GM21381 (cell line): ENCODE measurements at regions not wholly inside any gene's neighbourhood (a gene's known extent, or its start where the extent isn't known, plus 50 kb on each side); places are given as distances from the start of the nearest gene placed in this dataset.
"Not testable (repeated sequence)": the region's sequence is repeated elsewhere in the genome, so short reads cannot be mapped to it uniquely, and the experiment has no call there.

ENCODE experiments used
- ATAC-seq: cut with Tn5 transposase; IDR thresholded peaks from one replicate; pipeline ENCODE4 v1.9.1; 2021; ENCODE audit warnings: mild to moderate bottlenecking, moderate library complexity; ENCODE audit not compliant: unreplicated experiment

DNA sequence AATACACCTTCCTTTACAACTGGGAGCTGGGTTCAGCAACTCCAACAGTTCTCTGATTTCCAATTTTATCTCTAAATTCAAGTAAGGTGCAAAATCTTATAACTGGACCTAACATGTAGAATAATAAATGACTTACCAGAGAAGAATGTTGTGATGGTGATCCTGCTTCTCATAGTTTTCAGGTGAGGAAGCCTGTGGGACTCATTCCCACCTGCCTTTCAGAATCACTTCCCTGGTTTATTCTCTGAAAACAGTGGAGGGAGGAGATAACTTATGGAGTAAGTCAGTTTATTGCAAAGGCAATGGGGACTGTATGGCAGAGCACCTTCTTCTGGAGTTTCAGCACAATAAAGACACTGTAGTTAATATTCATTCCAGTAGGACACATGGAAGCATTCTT, 1188.2 kb upstream of the FAM98A start:
- no peak for ATAC-seq

DNA sequence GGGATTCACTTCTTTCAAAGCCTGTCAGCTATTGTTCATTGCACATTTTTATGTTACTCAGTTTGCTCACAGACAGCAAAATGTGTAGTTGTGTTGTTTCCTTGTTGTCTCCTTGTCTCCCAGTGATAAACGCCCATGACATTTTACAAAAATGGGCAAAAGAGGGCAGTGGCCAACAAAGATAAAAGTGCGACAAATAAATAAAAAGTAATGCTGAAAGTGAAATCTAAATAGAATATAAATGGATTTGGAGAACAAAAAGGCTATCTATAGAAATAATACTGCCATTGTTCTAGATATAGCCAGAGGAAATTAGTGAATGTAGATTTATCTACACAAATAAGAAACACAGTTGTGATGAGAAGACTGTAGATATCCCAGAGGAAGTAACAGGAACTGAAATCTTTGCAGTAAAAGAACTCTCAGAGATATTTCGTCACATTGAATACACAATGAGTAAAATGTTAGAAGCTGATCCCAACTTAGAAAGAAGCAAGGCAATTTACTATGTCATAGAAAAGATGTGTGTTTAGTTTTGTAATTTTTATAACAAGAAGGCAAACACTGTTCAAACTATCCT, 1186.2 kb upstream of the FAM98A start:
- ATAC-seq: no peak

DNA sequence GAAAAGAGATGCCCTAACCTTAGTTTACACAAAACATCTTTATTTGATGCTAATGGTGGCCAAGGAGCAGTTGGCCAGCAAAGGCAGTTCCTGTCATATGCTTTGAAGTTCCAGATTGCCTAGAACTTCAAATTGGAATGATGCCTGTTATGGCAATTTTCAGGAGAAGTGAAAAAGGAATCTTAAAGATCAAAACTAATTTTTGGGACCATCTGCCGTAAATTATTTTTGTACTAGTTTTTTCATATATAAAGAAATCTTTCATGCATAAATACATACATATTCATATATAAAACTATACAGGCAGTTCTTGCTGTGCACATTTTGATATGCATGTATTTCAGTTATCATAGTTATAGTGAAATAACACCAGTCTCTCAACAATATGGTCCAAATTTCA, 1185.6 kb upstream of the FAM98A start:
- ATAC-seq: no peak

DNA sequence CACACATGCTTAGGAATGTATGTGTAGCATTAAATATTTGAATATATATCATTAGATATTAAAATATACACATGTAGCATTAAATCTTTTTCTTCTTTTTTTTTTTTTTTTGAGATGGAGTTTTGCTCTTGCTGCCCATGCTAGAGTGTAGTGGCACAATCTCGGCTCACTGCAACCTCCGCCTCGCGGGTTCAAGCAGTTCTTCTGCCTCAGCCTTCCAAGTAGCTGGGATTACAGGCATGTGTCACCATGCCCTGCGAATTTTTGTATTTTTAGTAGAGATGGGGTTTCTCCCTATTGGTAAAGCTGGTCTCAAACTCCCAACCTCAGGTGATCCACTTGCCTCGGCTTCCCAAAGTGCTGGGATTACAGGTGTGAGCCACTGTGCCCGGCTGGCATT, 1151.6 kb upstream of the FAM98A start:
- not testable (repeated sequence) for ATAC-seq

DNA sequence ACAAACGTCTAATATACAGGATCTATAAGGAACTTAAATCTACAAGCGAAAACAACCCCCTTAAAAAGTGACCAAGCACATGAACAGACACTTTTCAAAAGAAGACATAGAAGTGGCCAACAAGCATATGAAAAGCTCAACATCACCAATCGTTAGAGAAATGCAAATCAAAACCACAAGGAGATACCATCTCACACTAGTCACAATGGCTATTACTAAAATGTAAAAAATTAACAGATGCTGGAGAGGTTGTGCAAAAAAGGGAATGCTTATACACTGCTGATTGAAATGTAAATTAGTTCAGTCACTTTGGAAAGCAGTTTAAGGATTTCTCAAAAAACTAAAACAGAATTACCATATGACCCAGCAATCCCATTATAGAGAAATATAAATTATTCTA, 1148.5 kb upstream of the FAM98A start:
- ATAC-seq: no peak

DNA sequence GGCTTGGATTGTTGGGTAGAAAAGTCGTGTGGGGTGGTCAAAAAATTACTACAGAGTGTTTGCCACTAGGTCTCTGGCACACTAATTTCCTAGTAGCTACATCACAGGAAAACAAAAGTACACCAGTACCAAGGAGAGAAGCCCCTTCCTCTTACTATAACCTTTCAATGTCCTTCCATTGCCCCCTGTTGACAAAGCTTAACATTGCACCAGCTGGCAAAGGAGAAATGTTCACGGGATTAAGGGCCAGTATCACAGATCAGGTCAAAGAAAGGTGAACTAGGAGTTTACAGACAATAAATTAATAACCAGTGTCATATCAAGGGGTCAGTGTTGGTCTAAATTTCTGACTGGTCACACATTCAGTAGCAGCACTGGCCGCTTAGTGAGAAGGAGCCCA, 1139.6 kb upstream of the FAM98A start:
- no peak for ATAC-seq

DNA sequence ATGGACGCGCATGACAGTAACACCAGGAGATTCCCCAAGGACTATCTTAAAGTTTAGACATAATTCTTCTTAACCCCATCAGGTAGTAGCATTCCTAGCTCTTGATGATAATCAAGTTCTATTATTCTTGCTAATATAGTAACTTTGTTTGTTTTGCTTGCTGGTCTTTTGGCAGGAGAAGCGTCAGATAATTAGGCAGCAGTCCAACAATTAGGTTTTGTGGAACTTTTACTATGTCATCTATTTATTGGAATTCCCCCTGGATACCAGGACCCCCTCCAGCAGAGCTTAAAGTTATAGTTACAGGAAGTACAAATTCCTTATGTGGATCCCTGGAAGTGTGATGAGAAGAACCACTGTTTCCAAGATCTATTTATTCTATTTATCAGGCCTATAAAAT, 1138.0 kb upstream of the FAM98A start:
- no peak for ATAC-seq

DNA sequence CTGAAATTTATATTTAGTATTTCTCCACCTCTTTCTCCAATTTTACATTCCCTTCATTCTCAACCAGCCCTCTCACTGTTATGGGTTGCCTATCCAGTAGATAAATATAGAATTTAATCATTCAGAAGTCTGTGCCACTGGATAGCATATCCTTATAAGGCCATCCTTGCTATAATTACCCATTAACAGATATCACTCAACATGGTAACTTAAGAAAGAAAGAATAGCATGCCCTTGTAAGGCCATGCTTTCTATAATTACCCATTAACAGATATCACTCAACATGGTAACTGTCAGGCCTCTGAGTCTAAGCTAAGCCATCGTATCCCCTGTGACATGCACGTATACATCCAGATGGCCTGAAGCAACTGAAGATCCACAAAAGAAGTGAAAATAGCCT, 1137.4 kb upstream of the FAM98A start:
- ATAC-seq: no peak

DNA sequence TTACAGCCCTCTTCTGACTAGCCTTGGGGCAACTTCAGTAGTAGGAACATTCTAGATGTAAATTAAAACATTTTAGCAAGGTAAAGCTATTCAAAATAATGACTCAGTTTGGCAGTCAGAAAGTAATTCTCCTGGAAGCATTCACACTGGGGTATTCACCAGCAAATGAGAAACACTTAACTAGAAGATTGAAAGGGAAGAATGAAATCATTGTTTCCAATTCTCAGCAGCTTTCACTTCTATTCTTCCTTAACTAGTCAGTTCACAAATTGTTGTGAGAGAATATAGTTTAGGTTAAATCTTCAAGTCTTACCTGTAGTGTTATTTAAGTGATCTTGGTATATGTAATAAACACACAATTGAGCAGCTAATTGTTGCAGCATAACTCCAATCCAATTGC, 1135.6 kb upstream of the FAM98A start:
- ATAC-seq: no peak

DNA sequence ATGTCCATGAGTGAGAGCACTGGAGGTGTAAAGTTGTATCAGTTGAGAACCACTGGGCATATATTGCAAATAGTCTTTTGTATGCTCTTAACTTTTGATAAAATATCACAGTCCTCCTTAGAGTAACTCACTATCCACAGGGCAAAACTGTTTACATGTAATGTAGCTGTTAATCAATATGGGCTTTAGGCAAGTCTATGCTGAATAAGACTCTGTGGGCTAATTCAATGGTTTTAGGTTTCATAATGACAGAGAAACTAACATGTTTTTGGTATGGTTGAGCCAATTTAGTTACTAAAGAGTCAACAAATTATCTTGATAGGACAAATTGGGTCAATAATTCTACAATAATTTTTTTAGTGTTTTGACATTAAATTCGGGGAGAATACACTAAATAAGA, 1134.9 kb upstream of the FAM98A start:
- no peak for ATAC-seq

DNA sequence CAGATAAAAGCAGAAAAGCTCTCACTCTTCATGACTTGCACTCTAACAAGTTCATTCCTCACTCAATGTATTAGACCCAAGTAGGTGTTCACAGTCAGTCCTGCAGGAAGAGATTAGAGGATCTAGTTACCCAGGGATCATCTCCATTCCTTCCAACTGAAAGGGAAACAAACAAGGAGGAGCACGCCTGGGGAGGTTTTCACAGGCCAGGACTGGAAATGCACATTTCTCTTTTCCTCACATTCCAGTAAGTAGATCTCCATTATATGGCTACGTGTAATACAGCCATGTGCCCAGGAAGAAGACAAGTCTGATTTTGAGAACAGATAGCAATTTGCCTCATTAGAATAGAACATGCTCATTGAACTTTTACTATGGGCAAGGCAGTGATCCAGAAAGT, 1132.2 kb upstream of the FAM98A start:
- no peak for ATAC-seq

DNA sequence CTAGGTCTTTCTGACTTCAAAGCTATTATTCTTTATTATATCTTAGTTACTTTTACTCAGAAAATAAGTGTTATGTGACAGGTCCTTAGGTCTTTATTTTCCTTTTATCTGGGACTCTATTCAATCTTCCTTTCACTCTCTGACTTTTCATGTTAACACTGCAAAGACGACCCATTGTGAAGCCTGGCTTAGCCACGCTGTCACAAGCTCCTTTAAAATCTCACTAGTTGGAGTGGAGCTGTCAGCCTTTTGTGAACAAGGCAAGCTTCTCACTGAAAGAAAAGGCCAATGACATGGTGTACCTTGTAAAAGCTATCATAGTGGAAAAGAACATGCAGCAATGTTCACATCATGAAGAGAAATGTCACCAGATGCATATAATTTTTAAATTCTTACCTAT, 1130.7 kb upstream of the FAM98A start:
- no peak for ATAC-seq

DNA sequence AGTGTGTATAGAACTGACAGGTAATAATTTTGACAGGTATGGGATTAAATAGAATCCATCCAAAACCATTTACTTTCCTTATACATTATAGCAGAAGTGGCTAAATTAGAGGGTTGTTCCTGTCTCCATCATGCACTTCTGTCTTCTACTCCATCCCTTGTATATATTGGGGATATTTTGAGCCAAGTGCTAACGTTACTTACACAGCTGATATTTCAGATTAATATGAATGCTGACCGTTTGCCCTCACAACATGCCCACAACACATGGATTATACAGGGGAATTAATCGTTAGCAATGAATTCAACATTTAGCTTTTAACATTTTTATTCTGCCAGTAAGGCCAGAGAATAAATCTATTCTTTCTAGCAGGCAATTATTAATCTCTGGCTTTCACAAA, 1125.0 kb upstream of the FAM98A start:
- no peak for ATAC-seq

DNA sequence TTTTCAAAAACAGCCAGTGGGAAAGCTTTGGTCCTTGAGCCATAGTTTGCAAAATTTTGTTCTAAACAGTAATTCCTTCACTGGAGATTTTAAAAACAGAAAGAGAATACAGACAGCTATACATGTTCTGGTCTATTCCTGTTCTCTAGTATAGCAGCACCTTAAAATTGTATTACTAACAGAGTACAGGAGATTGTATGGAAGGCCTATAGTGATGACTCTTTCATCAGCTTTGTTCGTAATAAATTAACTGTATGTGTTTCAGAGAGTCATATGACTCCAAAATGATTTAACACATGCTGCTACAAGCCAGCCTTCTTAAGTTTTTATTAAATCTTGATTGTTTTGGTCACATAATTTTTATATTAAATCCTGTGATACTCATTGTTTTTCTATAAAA, 1124.6 kb upstream of the FAM98A start:
- ATAC-seq: no peak

DNA sequence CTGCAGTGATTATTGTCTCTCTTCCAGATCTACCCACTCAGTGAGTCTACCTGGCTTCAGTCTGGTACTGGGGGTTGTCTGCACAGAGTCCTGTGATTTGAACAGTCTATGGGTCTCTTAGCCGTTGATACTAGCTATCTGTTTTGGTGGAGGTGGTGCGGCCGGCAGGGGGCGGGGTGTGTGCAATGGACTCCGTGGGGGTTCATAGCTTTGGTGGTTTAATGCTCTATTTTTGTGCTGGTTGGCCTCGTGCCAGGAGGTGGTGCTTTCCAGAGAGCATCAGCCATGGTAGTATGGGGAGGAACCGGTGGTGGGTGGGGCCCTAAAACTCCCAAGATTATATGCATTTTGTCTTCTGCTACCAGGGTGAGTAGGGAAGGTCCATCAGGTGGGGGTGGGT, 1120.1 kb upstream of the FAM98A start:
- no peak for ATAC-seq

DNA sequence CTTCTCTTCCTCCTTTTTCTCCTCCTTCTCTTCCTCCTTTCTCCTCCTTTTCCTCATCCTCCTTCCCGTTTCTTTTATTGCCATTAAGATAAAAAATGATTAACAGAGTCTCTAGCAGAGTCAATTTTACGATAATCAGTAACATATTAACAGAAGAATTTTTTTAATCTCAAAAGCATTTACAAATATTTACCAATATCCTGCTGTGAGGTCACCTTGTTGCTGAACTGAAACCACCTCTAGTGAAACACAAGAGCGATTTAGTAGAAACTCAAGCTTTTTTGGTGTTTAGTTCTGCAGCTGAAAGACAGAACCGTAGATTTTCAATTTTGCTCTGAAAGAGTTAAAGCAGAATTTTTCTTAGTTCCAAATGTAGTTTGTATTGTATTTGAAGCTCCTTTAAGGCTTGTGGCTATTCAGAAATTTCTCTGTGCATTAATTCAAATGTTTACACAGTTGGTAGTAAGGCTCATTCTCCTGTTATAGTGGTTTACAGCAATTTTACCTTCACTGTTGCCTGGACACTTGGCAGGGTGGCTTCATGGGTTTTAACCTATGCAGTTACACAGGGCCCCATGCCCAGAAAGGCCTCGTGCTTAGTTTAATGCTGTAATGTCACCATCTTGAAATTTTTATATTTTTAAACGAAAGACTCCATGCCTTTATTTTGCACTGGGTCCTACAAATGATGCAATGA, 1106.6 kb upstream of the FAM98A start:
- no peak for ATAC-seq

DNA sequence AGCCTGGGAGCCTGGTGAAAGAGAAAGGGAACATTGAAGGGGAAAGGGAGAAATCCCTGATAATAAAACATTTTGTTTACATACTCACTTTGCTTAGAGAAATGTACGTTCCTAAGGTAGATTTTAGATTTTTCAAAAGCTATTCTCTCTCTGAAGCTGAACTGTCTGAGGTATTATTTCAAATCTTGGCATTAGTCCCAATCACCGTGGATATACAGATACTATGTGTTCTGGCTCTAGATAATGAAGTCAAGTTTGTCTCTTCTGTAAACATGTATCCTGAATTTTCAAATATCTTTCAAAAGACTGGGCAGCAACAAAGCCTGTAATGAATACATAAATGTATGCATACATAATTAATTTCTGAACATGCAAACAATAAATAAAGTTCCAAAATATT, 1104.2 kb upstream of the FAM98A start:
- ATAC-seq: no peak

DNA sequence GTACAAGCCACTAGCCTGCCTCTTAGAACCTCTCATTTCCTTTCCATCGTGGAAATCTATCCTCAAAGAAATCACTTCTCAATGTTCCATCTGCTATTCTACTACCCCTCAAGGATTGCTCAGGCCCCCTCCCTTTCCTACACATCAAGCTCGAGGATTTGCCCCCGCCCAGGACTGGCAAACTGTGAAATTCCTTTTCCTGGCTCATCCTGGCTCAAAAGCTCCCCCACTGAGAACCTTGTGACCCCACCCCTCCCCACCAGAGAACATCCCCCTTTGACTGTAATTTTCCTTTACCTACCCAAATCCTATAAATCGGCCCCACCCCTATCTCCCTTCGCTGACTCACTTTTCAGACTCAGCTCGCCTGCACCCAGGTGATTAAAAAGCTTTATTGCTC, 1103.3 kb upstream of the FAM98A start:
- not testable (repeated sequence) for ATAC-seq

DNA sequence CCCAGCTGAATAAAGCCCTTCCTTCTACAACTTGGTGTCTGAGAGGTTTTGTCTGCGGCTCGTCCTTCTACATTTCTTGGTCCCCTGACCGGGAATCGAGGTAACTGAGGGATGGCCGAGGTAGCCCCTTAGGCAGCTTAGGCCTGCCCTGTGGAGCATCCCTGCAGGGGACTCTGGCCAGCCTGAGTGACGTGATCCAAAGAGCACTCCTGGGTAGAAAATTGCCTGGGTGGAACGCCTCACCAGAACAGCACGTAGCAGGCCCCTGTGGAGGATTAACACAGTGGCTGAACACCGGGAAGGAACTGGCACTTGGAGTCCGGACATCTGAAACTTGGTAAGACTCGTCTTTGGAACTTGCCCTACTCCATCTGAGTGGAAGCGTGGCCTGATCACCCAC, 1078.5 kb upstream of the FAM98A start:
- not testable (repeated sequence) for ATAC-seq

DNA sequence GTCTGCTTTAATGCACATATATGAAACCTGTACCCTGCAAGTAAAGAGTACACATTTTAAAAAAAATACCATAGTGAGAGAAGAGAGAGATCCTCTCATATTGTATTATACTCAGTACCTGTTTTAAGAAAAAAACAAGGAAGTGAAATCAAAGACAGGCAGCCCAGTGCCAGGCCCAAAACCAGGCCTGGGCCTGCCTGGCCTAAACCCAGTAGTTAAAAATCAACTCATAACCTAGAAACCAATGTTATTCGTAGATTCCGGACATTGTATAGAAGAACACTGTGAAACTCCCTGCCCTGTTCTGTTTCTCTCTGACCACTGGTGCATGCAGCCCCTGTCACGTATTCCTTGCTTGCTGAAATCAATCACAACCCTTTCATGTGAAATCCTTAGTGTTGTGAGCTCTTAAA, 1078.0 kb upstream of the FAM98A start:
- peak; percentile 61 for ATAC-seq

DNA sequence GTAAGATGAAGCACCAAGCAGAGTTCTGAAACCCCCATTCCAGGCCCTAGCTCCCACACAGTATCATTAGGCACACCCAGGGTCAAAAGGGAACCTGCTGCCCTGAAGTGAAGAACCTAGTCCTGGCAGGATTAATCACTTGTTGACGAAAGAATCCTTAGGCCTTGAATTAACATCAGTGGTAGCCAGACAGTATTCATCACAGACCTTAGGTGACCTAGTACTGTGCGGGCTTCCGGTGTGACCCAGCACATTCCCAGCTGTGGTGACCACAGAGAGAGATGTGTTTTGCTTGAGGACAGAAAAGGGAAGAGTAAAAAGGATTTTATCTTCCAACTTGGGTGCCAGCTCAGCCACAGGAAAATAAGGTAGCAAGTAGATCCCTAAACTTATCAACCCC, 1071.4 kb upstream of the FAM98A start:
- no peak for ATAC-seq

DNA sequence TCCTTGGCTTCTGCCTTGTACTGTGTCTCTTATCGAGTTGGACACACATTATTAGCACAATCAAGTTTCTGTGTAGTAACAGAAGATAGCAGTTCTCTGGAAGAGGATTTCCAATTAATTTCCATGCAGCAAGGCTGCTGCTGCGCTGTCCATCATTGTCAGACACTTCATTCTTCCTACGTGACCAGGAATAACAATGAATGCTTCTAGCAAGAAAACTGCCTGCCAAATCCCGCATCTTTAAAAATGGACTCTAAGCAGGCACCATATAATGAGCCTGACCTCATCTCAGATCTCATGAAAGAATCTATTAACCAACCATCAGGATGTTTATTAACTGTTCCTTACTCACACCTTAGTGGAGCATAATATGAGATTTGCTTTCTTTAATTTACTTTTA, 1067.7 kb upstream of the FAM98A start:
- no peak for ATAC-seq

DNA sequence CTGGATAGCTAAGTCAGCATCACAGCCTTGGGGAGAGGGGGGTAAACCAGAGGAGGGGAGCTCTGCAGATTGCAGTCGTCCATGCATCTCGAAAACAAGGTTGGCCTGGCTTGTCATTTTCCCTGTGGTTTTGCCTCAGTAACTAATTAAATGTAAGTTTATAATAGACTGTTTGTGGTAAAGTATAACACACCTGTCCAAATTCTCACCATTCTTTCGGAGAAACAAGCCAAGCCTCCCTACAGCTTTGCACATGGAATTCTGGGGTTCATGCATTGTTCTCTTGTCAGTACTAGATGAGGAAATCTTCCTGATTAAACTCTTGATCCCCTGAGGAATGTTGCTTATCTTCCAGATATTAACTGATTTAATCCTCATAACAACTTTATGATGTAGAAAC, 1065.2 kb upstream of the FAM98A start:
- no peak for ATAC-seq
